GM23338 (cell line): ENCODE measurements at regions not wholly inside any gene's neighbourhood (a gene's known extent, or its start where the extent isn't known, plus 50 kb on each side); places are given as distances from the start of the nearest gene placed in this dataset.
A peak's percentile ranks its signal among the peaks of the same experiment; 100 is the strongest.

ENCODE experiments used
- ATAC-seq: fragments of 200-7000 bp; cut with Tn5 transposase; 3 replicates; pipeline ENCODE4 v1.9.1; 2020
- DNase-seq: peaks from one replicate; pipeline ENCODE4 v3.0.0-alpha.2; 2015; ENCODE audit warnings: low spot score
- H2AFZ ChIP-seq: fragments of 200-600 bp; sonication (generic); 2 replicates; pipeline ENCODE4 v1.8.0; 2016; ENCODE audit warnings: antibody characterized with exemption, mild to moderate bottlenecking, moderate library complexity
- H3F3A ChIP-seq: fragments of 200-600 bp; sonication (generic); replicated peaks from 2 replicates; pipeline ENCODE4 v1.8.0; 2017; ENCODE audit warnings: antibody characterized with exemption, mixed run types, low read depth
- H3K27ac ChIP-seq: fragments of 200-600 bp; sonication (generic); 2 replicates; pipeline ENCODE4 v1.6.1; 2016; ENCODE audit warnings: low read depth
- H3K27me3 ChIP-seq: fragments of 200-600 bp; sonication (generic); 2 replicates; pipeline ENCODE4 v1.8.0; 2016; ENCODE audit warnings: mild to moderate bottlenecking, mixed run types, moderate library complexity; ENCODE audit not compliant: insufficient read depth
- H3K36me3 ChIP-seq: fragments of 200-600 bp; sonication (generic); 2 replicates; pipeline ENCODE4 v1.8.0; 2016; ENCODE audit warnings: mild to moderate bottlenecking; ENCODE audit not compliant: insufficient read depth
- H3K4me1 ChIP-seq: fragments of 200-600 bp; sonication (generic); 2 replicates; pipeline ENCODE4 v1.8.0; 2016; ENCODE audit warnings: mild to moderate bottlenecking, moderate library complexity; ENCODE audit not compliant: insufficient read depth
- H3K4me2 ChIP-seq: fragments of 200-600 bp; sonication (generic); 2 replicates; pipeline ENCODE4 v1.7.1; 2017; ENCODE audit warnings: mixed run types
- H3K4me3 ChIP-seq: fragments of 200-600 bp; sonication (generic); 2 replicates; pipeline ENCODE4 v1.6.1; 2016; ENCODE audit warnings: mixed run types
- H3K79me2 ChIP-seq: fragments of 200-600 bp; sonication (generic); replicated peaks from 2 replicates; pipeline ENCODE4 v1.8.0; 2017; ENCODE audit warnings: mild to moderate bottlenecking; ENCODE audit not compliant: insufficient read depth
- H3K9me2 ChIP-seq: fragments of 200-600 bp; sonication (generic); 2 replicates; pipeline ENCODE4 v1.8.0; 2017; ENCODE audit not compliant: insufficient read depth
- H4K20me1 ChIP-seq: fragments of 200-600 bp; sonication (generic); replicated peaks from 2 replicates; pipeline ENCODE4 v1.8.0; 2017; ENCODE audit warnings: mild to moderate bottlenecking; ENCODE audit not compliant: insufficient read depth
- H3K27ac Mint-ChIP-seq: 2 replicates; pipeline ENCODE4 v1.8.0; 2020; ENCODE audit warnings: inconsistent platforms, mild to moderate bottlenecking, moderate library complexity, mixed read lengths
- H3K27me3 Mint-ChIP-seq: 3 replicates; pipeline ENCODE4 v1.8.0; 2022; ENCODE audit warnings: low read depth, mild to moderate bottlenecking, moderate library complexity, mixed read lengths, inconsistent platforms; ENCODE audit not compliant: insufficient read depth, poor library complexity
- H3K36me3 Mint-ChIP-seq: 3 replicates; pipeline ENCODE4 v1.8.0; 2021; ENCODE audit warnings: low read depth, mild to moderate bottlenecking, inconsistent platforms, moderate library complexity, mixed read lengths
- H3K4me1 Mint-ChIP-seq: 3 replicates; pipeline ENCODE4 v1.8.0; 2020; ENCODE audit warnings: mild to moderate bottlenecking, inconsistent platforms, mixed read lengths
- H3K4me3 Mint-ChIP-seq: 3 replicates; pipeline ENCODE4 v1.8.0; 2021; ENCODE audit warnings: moderate library complexity, mild to moderate bottlenecking, inconsistent platforms, mixed read lengths
- H3K9me3 Mint-ChIP-seq: 3 replicates; pipeline ENCODE4 v1.8.0; 2020; ENCODE audit warnings: moderate library complexity, mild to moderate bottlenecking, inconsistent platforms, mixed read lengths
- CREB1 ChIP-seq: fragments of 250-450 bp; sonication (Bioruptor Pico); IDR thresholded peaks from 2 replicates; pipeline ENCODE4 v1.5.0; 2020; ENCODE audit warnings: low read depth, mild to moderate bottlenecking, moderate library complexity
- EZH2 ChIP-seq: fragments of 200-600 bp; sonication (generic); IDR thresholded peaks from one replicate; pipeline ENCODE4 v1.8.0; 2017; ENCODE audit warnings: antibody characterized with exemption, mild to moderate bottlenecking, low read depth; ENCODE audit not compliant: unreplicated experiment
- EZH2phosphoT487 ChIP-seq: fragments of 200-600 bp; sonication (generic); IDR thresholded peaks from one replicate; pipeline ENCODE4 v1.8.1; 2018; ENCODE audit warnings: antibody characterized with exemption; ENCODE audit not compliant: unreplicated experiment
- JUNB ChIP-seq: IDR thresholded peaks from one replicate; pipeline ENCODE4 v1.6.1; 2016; ENCODE audit warnings: antibody characterized with exemption; ENCODE audit not compliant: unreplicated experiment
- NANOG ChIP-seq: IDR thresholded peaks from 2 replicates; pipeline ENCODE4 v1.6.1; 2016; ENCODE audit warnings: antibody characterized with exemption, borderline replicate concordance
- POLR2AphosphoS5 ChIP-seq: IDR thresholded peaks from 2 replicates; pipeline ENCODE4 v1.6.1; 2016; ENCODE audit warnings: antibody characterized with exemption, low read depth
- REST ChIP-seq: IDR thresholded peaks from one replicate; pipeline ENCODE4 v1.6.1; 2018; ENCODE audit warnings: antibody characterized with exemption; ENCODE audit not compliant: unreplicated experiment
- STAT1 ChIP-seq: IDR thresholded peaks from one replicate; pipeline ENCODE4 v1.6.1; 2016; ENCODE audit warnings: antibody characterized with exemption; ENCODE audit not compliant: unreplicated experiment
- ZNF114 ChIP-seq: fragments of 250-450 bp; sonication (Bioruptor Pico); IDR thresholded peaks from 2 replicates; pipeline ENCODE4 v1.5.0; 2020; ENCODE audit warnings: mild to moderate bottlenecking, moderate library complexity
- ZNF331 ChIP-seq: fragments of 250-450 bp; sonication (Bioruptor Pico); IDR thresholded peaks from 2 replicates; pipeline ENCODE4 v1.5.0; 2020; ENCODE audit warnings: low read depth, mild to moderate bottlenecking, moderate library complexity
- ZNF462 ChIP-seq: fragments of 250-450 bp; sonication (Bioruptor Pico); IDR thresholded peaks from 2 replicates; pipeline ENCODE4 v1.5.0; 2020; ENCODE audit warnings: mild to moderate bottlenecking, moderate library complexity
- TF ChIP-seq, protein P1 (sequence below), 2 experiments: fragments of 200-600 bp in 1 of 2; sonication (generic) in 1 of 2; conservative IDR thresholded peaks; 2 replicates each; pipeline versions ENCODE4 v1.5.1 to v1.6.1; 2016 to 2017; ENCODE audit warnings: antibody characterized with exemption in 2 of 2, low read depth in 2 of 2, mild to moderate bottlenecking in 2 of 2, moderate library complexity in 1 of 2
- TF ChIP-seq, protein P2 (sequence below): IDR thresholded peaks from 2 replicates; pipeline ENCODE4 v1.6.1; 2016; ENCODE audit warnings: antibody characterized with exemption

DNA sequence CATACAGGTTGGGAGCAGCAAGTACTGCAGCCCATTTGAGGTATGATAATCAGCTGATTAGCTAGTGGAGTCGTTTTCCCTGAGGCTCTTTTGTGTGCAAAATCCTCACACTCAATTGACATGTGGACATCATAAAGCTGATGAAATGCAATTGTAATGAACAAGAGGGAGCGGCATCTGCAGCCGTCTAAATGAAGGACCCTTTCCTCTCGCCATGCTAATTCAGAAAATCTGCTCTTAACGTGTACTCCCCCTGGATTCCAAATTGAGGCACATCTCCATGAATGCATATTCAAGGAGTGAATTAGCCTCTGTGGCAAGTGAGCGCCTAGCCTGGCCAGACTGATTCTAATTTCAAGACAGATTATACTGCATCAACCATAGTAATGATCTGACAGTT lies 260.9 kb upstream of the ATP5MC3 start:
- no peak overlapping the region for H3K4me3 Mint-ChIP-seq
- no peak overlapping the region for H3K4me3 ChIP-seq
- H3K27ac Mint-ChIP-seq = no peak overlapping the region
- H3K9me3 Mint-ChIP-seq = no peaks in the 10 kb centered on the region; the same call in 2 of the 3 replicates
- no peaks in the 10 kb centered on the region for H3K27me3 ChIP-seq
- no peaks in the 10 kb centered on the region for H3K36me3 Mint-ChIP-seq
- ATAC-seq (no peak), DNase-seq (no peak)
- no peaks in the 10 kb centered on the region for H3F3A ChIP-seq
- no peaks in the 10 kb centered on the region for H3K79me2 ChIP-seq
- no peak overlapping the region for H3K27ac ChIP-seq
- no peaks in the 10 kb centered on the region for H3K36me3 ChIP-seq
- H3K27me3 Mint-ChIP-seq = peaks cover 2% of the 10 kb centered on the region
- H3K4me1 ChIP-seq = peaks cover 13% of the 10 kb centered on the region
- H3K9me2 ChIP-seq = no peaks in the 10 kb centered on the region; the same call in 1 of the 2 replicates
- peaks cover 23% of the 10 kb centered on the region for H3K4me1 Mint-ChIP-seq
- no peak overlapping the region for H3K4me2 ChIP-seq
- no peak for TF ChIP-seq ZNF114
- no peak for TF ChIP-seq REST
- no peak for TF ChIP-seq EZH2
- no peak for TF ChIP-seq POLR2AphosphoS5
- no peak for TF ChIP-seq JUNB
- TF ChIP-seq STAT1 = no peak
- TF ChIP-seq CREB1 (CRISPR knock-in tag) = no peak
- TF ChIP-seq, protein P1, sequence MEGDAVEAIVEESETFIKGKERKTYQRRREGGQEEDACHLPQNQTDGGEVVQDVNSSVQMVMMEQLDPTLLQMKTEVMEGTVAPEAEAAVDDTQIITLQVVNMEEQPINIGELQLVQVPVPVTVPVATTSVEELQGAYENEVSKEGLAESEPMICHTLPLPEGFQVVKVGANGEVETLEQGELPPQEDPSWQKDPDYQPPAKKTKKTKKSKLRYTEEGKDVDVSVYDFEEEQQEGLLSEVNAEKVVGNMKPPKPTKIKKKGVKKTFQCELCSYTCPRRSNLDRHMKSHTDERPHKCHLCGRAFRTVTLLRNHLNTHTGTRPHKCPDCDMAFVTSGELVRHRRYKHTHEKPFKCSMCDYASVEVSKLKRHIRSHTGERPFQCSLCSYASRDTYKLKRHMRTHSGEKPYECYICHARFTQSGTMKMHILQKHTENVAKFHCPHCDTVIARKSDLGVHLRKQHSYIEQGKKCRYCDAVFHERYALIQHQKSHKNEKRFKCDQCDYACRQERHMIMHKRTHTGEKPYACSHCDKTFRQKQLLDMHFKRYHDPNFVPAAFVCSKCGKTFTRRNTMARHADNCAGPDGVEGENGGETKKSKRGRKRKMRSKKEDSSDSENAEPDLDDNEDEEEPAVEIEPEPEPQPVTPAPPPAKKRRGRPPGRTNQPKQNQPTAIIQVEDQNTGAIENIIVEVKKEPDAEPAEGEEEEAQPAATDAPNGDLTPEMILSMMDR (conservative IDR thresholded peaks at IDR 0.05; ENCODE audit: low read depth in 2 of 2) = no peak
- no peak for TF ChIP-seq ZNF462 (CRISPR knock-in tag)
- no peak for TF ChIP-seq ZNF331
- TF ChIP-seq, protein P2, sequence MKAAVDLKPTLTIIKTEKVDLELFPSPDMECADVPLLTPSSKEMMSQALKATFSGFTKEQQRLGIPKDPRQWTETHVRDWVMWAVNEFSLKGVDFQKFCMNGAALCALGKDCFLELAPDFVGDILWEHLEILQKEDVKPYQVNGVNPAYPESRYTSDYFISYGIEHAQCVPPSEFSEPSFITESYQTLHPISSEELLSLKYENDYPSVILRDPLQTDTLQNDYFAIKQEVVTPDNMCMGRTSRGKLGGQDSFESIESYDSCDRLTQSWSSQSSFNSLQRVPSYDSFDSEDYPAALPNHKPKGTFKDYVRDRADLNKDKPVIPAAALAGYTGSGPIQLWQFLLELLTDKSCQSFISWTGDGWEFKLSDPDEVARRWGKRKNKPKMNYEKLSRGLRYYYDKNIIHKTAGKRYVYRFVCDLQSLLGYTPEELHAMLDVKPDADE = no peak
- no peak for TF ChIP-seq NANOG
- TF ChIP-seq EZH2phosphoT487 = no peak
- peak overlapping the region; percentile 21; the same call in 1 of the 2 replicates for H2AFZ ChIP-seq
- H4K20me1 ChIP-seq = no peaks in the 10 kb centered on the region
